GM18507 (cell line): ENCODE measurements at regions not wholly inside any gene's neighbourhood (a gene's known extent, or its start where the extent isn't known, plus 50 kb on each side); places are given as distances from the start of the nearest gene placed in this dataset.
"Not testable (repeated sequence)": the region's sequence is repeated elsewhere in the genome, so short reads cannot be mapped to it uniquely, and the experiment has no call there.

Source experiments
- DNase-seq: peaks from one replicate; pipeline ENCODE4 v3.0.0; 2011; ENCODE audit warnings: low read depth; ENCODE audit not compliant: insufficient read length; ENCODE audit errors: extremely low spot score
- FAIRE-seq: peaks from 2 replicates; lab custom pipeline; 2011; peaks lifted over from hg19 to GRCh38; lab: Jason Lieb, UNC

- not testable (repeated sequence) for FAIRE-seq, DNase-seq
Measured at GRCh38 chr7:153993402-153993801, 58.8 kb upstream of the DPP6 start.

DNA sequence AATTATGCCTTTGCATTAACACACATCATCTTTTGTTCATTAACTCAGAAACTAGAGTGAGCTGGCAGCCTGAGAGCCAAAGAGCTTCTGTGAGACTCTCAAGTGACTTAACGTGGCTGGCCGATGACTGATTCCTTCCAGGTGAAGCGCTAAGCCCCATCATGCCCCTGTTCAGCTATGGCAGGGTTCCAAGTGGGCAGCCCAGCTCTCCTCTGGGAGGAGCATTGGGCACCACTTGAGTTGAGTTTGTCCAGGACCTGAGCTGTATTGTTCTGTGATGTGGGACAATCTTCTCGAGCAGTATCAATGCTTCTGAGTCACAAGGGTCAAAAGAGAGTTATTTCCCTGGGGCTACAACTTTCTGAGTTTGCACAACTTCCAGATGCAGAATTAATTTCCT, 53.3 kb upstream of the DPP6 start:
- not testable (repeated sequence) for FAIRE-seq, DNase-seq
